ENCODE measurements at regions not wholly inside any gene's neighbourhood (a gene's known extent, or its start where the extent isn't known, plus 50 kb on each side); places are given as distances from the start of the nearest gene placed in this dataset.

DNA sequence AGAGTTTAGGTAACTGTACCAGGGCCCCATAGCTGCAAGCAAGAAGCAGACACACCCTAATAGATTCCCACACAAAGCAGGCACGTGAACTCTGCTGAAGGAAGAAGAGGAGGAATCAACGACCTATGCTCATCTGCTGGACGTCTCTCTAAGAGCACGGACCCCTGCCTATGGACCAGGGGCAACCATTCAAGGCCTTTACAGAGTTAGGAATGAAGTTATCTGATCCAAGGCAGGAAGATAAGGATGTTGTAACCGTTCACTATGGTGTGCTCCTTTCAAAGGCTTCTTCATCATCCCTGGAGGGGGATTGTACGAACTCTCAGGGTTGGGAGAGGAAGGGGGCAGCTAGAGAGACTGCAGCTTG lies 141.6 kb upstream of the PARP11 start:
- 13% methylated on average over 6 of the region's 6 CpGs for WGBS (ENCODE audit: insufficient coverage, insufficient replicate concordance, low lambda C conversion rate, missing lambda C conversion rate)
- CTCF ChIA-PET: no interaction called here
- intact Hi-C loops (cut with micrococcal nuclease; ENCODE audit: unreplicated experiment): no loop called here

More for the DNA sequence above, 141.6 kb upstream of the PARP11 start:
- Histone ChIP-seq H3K4me3 (no peak overlapping the region), H3K27me3 (replicated peaks in 1 of 2; ENCODE audit: control insufficient read depth in 2 of 2, insufficient read depth in 2 of 2, low read length in 1 of 2) (no peaks in the 10 kb centered on the region; a peak in 2 of 4 replicates), H3K4me1 (ENCODE audit: control insufficient read depth, insufficient read depth, low read length) (no peaks in the 10 kb centered on the region), H3K9ac (ENCODE audit: control insufficient read depth, insufficient read depth, low read length) (no peak overlapping the region), H3K4me2 (ENCODE audit: control insufficient read depth, insufficient read depth) (no peak overlapping the region), H4K20me1 (ENCODE audit: control insufficient read depth, insufficient read depth) (no peaks in the 10 kb centered on the region), H3K27ac (ENCODE audit: control insufficient read depth, insufficient read depth) (no peak overlapping the region), H3K79me2 (ENCODE audit: control insufficient read depth, insufficient read depth, low read length) (no peaks in the 10 kb centered on the region), H3K9me3 (replicated peaks; ENCODE audit: control insufficient read depth, insufficient read depth, low read length) (no peaks in the 10 kb centered on the region), H3K36me3 (ENCODE audit: control insufficient read depth in 2 of 2, insufficient read depth in 2 of 2, low read length in 1 of 2) (no peaks in the 10 kb centered on the region), H2AFZ (ENCODE audit: control insufficient read depth, low read depth, low read length) (no peak overlapping the region)
- TF ChIP-seq ZNF622 (IDR thresholded peaks at IDR 0.05) (no peak), MYB (IDR thresholded peaks at IDR 0.05; ENCODE audit: borderline replicate concordance, low read depth, low read length) (no peak), ZBED1 (IDR thresholded peaks at IDR 0.05; ENCODE audit: borderline replicate concordance) (no peak), CEBPB (IDR thresholded peaks at IDR 0.05; ENCODE audit: borderline replicate concordance in 1 of 2, low read depth in 2 of 2, low read length in 2 of 2) (no peak), ZZZ3 (IDR thresholded peaks at IDR 0.05; ENCODE audit: control insufficient read depth, insufficient read length, low read depth) (no peak), MTA3 (IDR thresholded peaks at IDR 0.05; ENCODE audit: borderline replicate concordance, low read length) (no peak), SMAD1 (IDR thresholded peaks at IDR 0.05; ENCODE audit: low read depth, partially characterized antibody) (no peak), BACH1 (IDR thresholded peaks at IDR 0.05; ENCODE audit: borderline replicate concordance) (no peak), NRF1 (conservative IDR thresholded peaks at IDR 0.05; ENCODE audit: low read depth, low read length) (no peak)
- TF ChIP-seq, protein P1, sequence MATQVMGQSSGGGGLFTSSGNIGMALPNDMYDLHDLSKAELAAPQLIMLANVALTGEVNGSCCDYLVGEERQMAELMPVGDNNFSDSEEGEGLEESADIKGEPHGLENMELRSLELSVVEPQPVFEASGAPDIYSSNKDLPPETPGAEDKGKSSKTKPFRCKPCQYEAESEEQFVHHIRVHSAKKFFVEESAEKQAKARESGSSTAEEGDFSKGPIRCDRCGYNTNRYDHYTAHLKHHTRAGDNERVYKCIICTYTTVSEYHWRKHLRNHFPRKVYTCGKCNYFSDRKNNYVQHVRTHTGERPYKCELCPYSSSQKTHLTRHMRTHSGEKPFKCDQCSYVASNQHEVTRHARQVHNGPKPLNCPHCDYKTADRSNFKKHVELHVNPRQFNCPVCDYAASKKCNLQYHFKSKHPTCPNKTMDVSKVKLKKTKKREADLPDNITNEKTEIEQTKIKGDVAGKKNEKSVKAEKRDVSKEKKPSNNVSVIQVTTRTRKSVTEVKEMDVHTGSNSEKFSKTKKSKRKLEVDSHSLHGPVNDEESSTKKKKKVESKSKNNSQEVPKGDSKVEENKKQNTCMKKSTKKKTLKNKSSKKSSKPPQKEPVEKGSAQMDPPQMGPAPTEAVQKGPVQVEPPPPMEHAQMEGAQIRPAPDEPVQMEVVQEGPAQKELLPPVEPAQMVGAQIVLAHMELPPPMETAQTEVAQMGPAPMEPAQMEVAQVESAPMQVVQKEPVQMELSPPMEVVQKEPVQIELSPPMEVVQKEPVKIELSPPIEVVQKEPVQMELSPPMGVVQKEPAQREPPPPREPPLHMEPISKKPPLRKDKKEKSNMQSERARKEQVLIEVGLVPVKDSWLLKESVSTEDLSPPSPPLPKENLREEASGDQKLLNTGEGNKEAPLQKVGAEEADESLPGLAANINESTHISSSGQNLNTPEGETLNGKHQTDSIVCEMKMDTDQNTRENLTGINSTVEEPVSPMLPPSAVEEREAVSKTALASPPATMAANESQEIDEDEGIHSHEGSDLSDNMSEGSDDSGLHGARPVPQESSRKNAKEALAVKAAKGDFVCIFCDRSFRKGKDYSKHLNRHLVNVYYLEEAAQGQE (IDR thresholded peaks at IDR 0.05; ENCODE audit: low read depth, low read length): no peak
- TF ChIP-seq, protein P2, sequence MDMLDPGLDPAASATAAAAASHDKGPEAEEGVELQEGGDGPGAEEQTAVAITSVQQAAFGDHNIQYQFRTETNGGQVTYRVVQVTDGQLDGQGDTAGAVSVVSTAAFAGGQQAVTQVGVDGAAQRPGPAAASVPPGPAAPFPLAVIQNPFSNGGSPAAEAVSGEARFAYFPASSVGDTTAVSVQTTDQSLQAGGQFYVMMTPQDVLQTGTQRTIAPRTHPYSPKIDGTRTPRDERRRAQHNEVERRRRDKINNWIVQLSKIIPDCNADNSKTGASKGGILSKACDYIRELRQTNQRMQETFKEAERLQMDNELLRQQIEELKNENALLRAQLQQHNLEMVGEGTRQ (IDR thresholded peaks at IDR 0.05; ENCODE audit: borderline replicate concordance, low read depth, low read length): no peak
- FAIRE-seq: no peak
- in situ Hi-C loops (cut with MboI): no loop called here
- ChIA-PET RAD21 (ENCODE audit: unreplicated experiment) (no interaction called here), POLR2A (no interaction called here), SMC1A (ENCODE audit: uncharacterized antibody, unreplicated experiment) (no interaction called here)
- ATAC-seq: no peak
- BruUV-seq (replicated peaks): no TSS peak
- DNase-seq (ENCODE audit: low read depth, low spot score): no peak
